SU-DHL-6 (cell line): ENCODE measurements at regions not wholly inside any gene's neighbourhood (a gene's known extent, or its start where the extent isn't known, plus 50 kb on each side); places are given as distances from the start of the nearest gene placed in this dataset.

Source experiments
- H2AFZ ChIP-seq: fragments of 200-600 bp; sonication (generic); 2 replicates; pipeline ENCODE4 v1.6.1; 2014; ENCODE audit warnings: low read depth, mild to moderate bottlenecking, moderate library complexity, mixed read lengths, antibody characterized with exemption, low read length; ENCODE audit not compliant: severe bottlenecking
- H3F3A ChIP-seq: fragments of 200-600 bp; shearing (Covaris generic); 2 replicates; pipeline ENCODE4 v1.6.0; 2016; ENCODE audit warnings: antibody characterized with exemption, mild to moderate bottlenecking; ENCODE audit not compliant: insufficient read depth
- H3K27ac ChIP-seq: fragments of 200-600 bp; sonication (generic); 2 replicates; pipeline ENCODE4 v1.5.1; 2016; ENCODE audit warnings: low read depth, mild to moderate bottlenecking, low read length, moderate library complexity, mixed read lengths
- H3K27me3 ChIP-seq: fragments of 200-600 bp; sonication (generic), shearing (Covaris generic); 2 replicates; pipeline ENCODE4 v1.6.0; 2014; ENCODE audit warnings: mild to moderate bottlenecking, low read length
- H3K36me3 ChIP-seq: fragments of 200-600 bp; sonication (generic); 2 replicates; pipeline ENCODE4 v1.6.1; 2014; ENCODE audit warnings: mild to moderate bottlenecking, low read length, mixed read lengths
- H3K4me2 ChIP-seq: fragments of 300-600, 200-600 bp; shearing (Covaris generic), sonication (generic); 2 replicates; pipeline ENCODE4 v1.6.0; 2014; ENCODE audit warnings: low read length, low read depth, mild to moderate bottlenecking; ENCODE audit not compliant: poor library complexity, severe bottlenecking
- H3K4me3 ChIP-seq: fragments of 200-600 bp; sonication (generic); 2 replicates; pipeline ENCODE4 v1.5.1; 2014; ENCODE audit warnings: antibody characterized with exemption, low read length, mild to moderate bottlenecking, mixed read lengths; ENCODE audit not compliant: insufficient read depth, poor library complexity, severe bottlenecking
- H3K79me2 ChIP-seq: fragments of 200-600 bp; sonication (generic); 2 replicates; pipeline ENCODE4 v1.6.1; 2014; ENCODE audit warnings: mild to moderate bottlenecking, low read length, moderate library complexity; ENCODE audit not compliant: insufficient read depth
- H3K9ac ChIP-seq: fragments of 200-600 bp; sonication (generic); 2 replicates; pipeline ENCODE4 v1.7.0; 2014; ENCODE audit warnings: mild to moderate bottlenecking, low read length
- H3K9me2 ChIP-seq: fragments of 200-600 bp; sonication (generic); replicated peaks from 2 replicates; pipeline ENCODE4 v1.6.1; 2014; ENCODE audit warnings: low read length; ENCODE audit not compliant: insufficient read depth
- H3K9me3 ChIP-seq: fragments of 200-600 bp; sonication (generic); 2 replicates; pipeline ENCODE4 v1.6.1; 2014; ENCODE audit warnings: low read length, mixed read lengths; ENCODE audit not compliant: insufficient read depth
- H4K20me1 ChIP-seq: fragments of 200-600 bp; sonication (generic); 2 replicates; pipeline ENCODE4 v1.6.1; 2014; ENCODE audit warnings: low read depth, mild to moderate bottlenecking, antibody characterized with exemption, low read length, moderate library complexity, mixed read lengths
- CTCF ChIP-seq: fragments of 200-600 bp; sonication (generic); IDR thresholded peaks from one replicate; pipeline ENCODE4 v1.5.1; 2017; ENCODE audit warnings: antibody characterized with exemption, mild to moderate bottlenecking, low read length, moderate library complexity; ENCODE audit not compliant: insufficient read depth, poor library complexity, severe bottlenecking
- EZH2phosphoT487 ChIP-seq: fragments of 200-600 bp; sonication (generic), shearing (Covaris generic); conservative IDR thresholded peaks from 2 replicates; pipeline ENCODE4 v1.6.1; 2018; ENCODE audit warnings: mild to moderate bottlenecking, antibody characterized with exemption, low read length, moderate library complexity, mixed read lengths

- Histone ChIP-seq H3K9me3 (no peaks in the 10 kb centered on the region), H3K27me3 (no peaks in the 10 kb centered on the region), H3K36me3 (no peaks in the 10 kb centered on the region), H3K79me2 (no peaks in the 10 kb centered on the region), H3K9me2 (no peaks in the 10 kb centered on the region), H2AFZ (no peak overlapping the region), H3F3A (no peaks in the 10 kb centered on the region), H3K4me3 (no peak overlapping the region), H3K9ac (no peak overlapping the region), H4K20me1 (no peaks in the 10 kb centered on the region), H3K27ac (no peak overlapping the region), H3K4me2 (no peak overlapping the region)
- no peak for TF ChIP-seq EZH2phosphoT487
- no peak for TF ChIP-seq CTCF
Observed at GRCh38 chr1:29729281-29729680, 493.0 kb downstream of the PTPRU start.

- TF ChIP-seq CTCF (no peak), EZH2phosphoT487 (no peak)
- H3K9me2 ChIP-seq, result no peaks in the 10 kb centered on the region
- no peaks in the 10 kb centered on the region for H3K79me2 ChIP-seq
- no peaks in the 10 kb centered on the region for H3K36me3 ChIP-seq
- H3K4me3 ChIP-seq, result no peak overlapping the region
- no peaks in the 10 kb centered on the region for H3K9me3 ChIP-seq
- no peaks in the 10 kb centered on the region for H4K20me1 ChIP-seq
- no peaks in the 10 kb centered on the region for H3F3A ChIP-seq
- H3K4me2 ChIP-seq, result no peak overlapping the region
- H3K9ac ChIP-seq, result no peak overlapping the region
- H3K27me3 ChIP-seq, result no peaks in the 10 kb centered on the region
- H2AFZ ChIP-seq, result no peak overlapping the region
- no peak overlapping the region for H3K27ac ChIP-seq
Observed at GRCh38 chr1:29728703-29729102, 492.4 kb downstream of the PTPRU start.

GRCh38 chr1:29725262-29725661 is 488.9 kb downstream of the PTPRU start:
- Histone ChIP-seq H3K27me3 (no peaks in the 10 kb centered on the region), H3K4me2 (no peak overlapping the region)
- TF ChIP-seq CTCF, result no peak
- no peak for TF ChIP-seq EZH2phosphoT487

More at GRCh38 chr1:29725262-29725661, 488.9 kb downstream of the PTPRU start:
- Histone ChIP-seq H3K9me2 (no peaks in the 10 kb centered on the region), H3K79me2 (no peaks in the 10 kb centered on the region), H2AFZ (no peak overlapping the region), H3K9me3 (no peaks in the 10 kb centered on the region), H4K20me1 (no peaks in the 10 kb centered on the region), H3K36me3 (no peaks in the 10 kb centered on the region), H3K4me3 (no peak overlapping the region), H3F3A (no peaks in the 10 kb centered on the region), H3K9ac (no peak overlapping the region), H3K27ac (no peak overlapping the region)
